Sigmoid colon (tissue), 4 donors: ENCODE measurements at regions not wholly inside any gene's neighbourhood (a gene's known extent, or its start where the extent isn't known, plus 50 kb on each side); places are given as distances from the start of the nearest gene placed in this dataset.

Source experiments
- EP300 ChIP-seq, 4 donors: sonication (generic); formaldehyde crosslinking; IDR thresholded peaks; one replicate each; pipeline ENCODE4 v1.6.1; 2017; ENCODE audit warnings: antibody characterized with exemption in 4 of 4
- POLR2A ChIP-seq, 2 donors: fragments of 450-650 bp; IDR thresholded peaks; one replicate each; pipeline ENCODE4 v1.6.1; 2016; ENCODE audit warnings: antibody characterized with exemption in 2 of 2, mild to moderate bottlenecking in 2 of 2, moderate library complexity in 2 of 2
- POLR2AphosphoS5 ChIP-seq, 4 donors: sonication (generic); formaldehyde crosslinking; IDR thresholded peaks; one replicate each; pipeline ENCODE4 v1.6.1; 2017; ENCODE audit warnings: antibody characterized with exemption in 4 of 4
- TF ChIP-seq, protein P1 (sequence below), 4 experiments: fragments of 450-650 bp in 3 of 4; fragments of 200-600 bp in 1 of 4; IDR thresholded peaks; one replicate each; pipeline ENCODE4 v1.5.1; 2016 to 2019; ENCODE audit warnings: antibody characterized with exemption in 4 of 4, mild to moderate bottlenecking in 3 of 4, moderate library complexity in 2 of 4

GRCh38 chr6:67047996-67048395, 1341.0 kb upstream of the EYS start:
- TF ChIP-seq, protein P1, sequence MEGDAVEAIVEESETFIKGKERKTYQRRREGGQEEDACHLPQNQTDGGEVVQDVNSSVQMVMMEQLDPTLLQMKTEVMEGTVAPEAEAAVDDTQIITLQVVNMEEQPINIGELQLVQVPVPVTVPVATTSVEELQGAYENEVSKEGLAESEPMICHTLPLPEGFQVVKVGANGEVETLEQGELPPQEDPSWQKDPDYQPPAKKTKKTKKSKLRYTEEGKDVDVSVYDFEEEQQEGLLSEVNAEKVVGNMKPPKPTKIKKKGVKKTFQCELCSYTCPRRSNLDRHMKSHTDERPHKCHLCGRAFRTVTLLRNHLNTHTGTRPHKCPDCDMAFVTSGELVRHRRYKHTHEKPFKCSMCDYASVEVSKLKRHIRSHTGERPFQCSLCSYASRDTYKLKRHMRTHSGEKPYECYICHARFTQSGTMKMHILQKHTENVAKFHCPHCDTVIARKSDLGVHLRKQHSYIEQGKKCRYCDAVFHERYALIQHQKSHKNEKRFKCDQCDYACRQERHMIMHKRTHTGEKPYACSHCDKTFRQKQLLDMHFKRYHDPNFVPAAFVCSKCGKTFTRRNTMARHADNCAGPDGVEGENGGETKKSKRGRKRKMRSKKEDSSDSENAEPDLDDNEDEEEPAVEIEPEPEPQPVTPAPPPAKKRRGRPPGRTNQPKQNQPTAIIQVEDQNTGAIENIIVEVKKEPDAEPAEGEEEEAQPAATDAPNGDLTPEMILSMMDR (IDR thresholded peaks at IDR 0.05): no peak
- TF ChIP-seq POLR2A (IDR thresholded peaks at IDR 0.05) (no peak), POLR2AphosphoS5 (IDR thresholded peaks at IDR 0.05) (no peak), EP300 (IDR thresholded peaks at IDR 0.05) (no peak)
